ENCODE measurements at regions not wholly inside any gene's neighbourhood (a gene's known extent, or its start where the extent isn't known, plus 50 kb on each side); places are given as distances from the start of the nearest gene placed in this dataset.
"Not testable (repeated sequence)": the region's sequence is repeated elsewhere in the genome, so short reads cannot be mapped to it uniquely, and the experiment has no call there.

GRCh38 chr12:72869024-72869423 is 596.9 kb downstream of the TRHDE start:
- DNase-seq = no peak

GRCh38 chr12:72872238-72872887 is 600.2 kb downstream of the TRHDE start:
- peak in 1 of 2 experiments; percentile 15 for DNase-seq

GRCh38 chr12:72872996-72873395 is 600.8 kb downstream of the TRHDE start:
- DNase-seq = no peak

- no peak for DNase-seq
These were observed 603.9 kb downstream of the TRHDE start for GRCh38 chr12:72876092-72876491.

- DNase-seq = no peak
These were observed 616.5 kb downstream of the TRHDE start for GRCh38 chr12:72888693-72889092.

GRCh38 chr12:72889791-72890190 is 617.6 kb downstream of the TRHDE start:
- peak in 1 of 2 experiments; percentile 6 for DNase-seq

- DNase-seq = peak; percentile 35 to 38
These were observed 629.5 kb downstream of the TRHDE start for GRCh38 chr12:72901685-72902084.

- no peak for DNase-seq
These were observed 653.5 kb downstream of the TRHDE start for GRCh38 chr12:72925716-72926115.

- DNase-seq = not testable (repeated sequence)
These were observed 659.7 kb downstream of the TRHDE start for GRCh38 chr12:72931838-72932237.

GRCh38 chr12:72937486-72937885 is 665.3 kb downstream of the TRHDE start:
- no peak for DNase-seq

- DNase-seq = no peak
These were observed 685.3 kb downstream of the TRHDE start for GRCh38 chr12:72957454-72957853.

- DNase-seq = no peak
These were observed 694.5 kb downstream of the TRHDE start for GRCh38 chr12:72966684-72967083.

- DNase-seq = no peak
These were observed 702.9 kb downstream of the TRHDE start for GRCh38 chr12:72974954-72975555.

- no peak for DNase-seq
These were observed 706.8 kb downstream of the TRHDE start for GRCh38 chr12:72978999-72979398.

- DNase-seq = no peak
These were observed 710.2 kb downstream of the TRHDE start for GRCh38 chr12:72982356-72982755.

GRCh38 chr12:72986963-72987362 is 714.8 kb downstream of the TRHDE start:
- DNase-seq = no peak

- DNase-seq = no peak
These were observed 717.3 kb downstream of the TRHDE start for GRCh38 chr12:72989458-72989947.

GRCh38 chr12:72995029-72995428 is 722.9 kb downstream of the TRHDE start:
- DNase-seq = not testable (repeated sequence)

GRCh38 chr12:72995616-72996015 is 723.4 kb downstream of the TRHDE start:
- DNase-seq = no peak

GRCh38 chr12:73001806-73002205 is 729.6 kb downstream of the TRHDE start:
- not testable (repeated sequence) for DNase-seq

- not testable (repeated sequence) for DNase-seq
These were observed 730.3 kb downstream of the TRHDE start for GRCh38 chr12:73002504-73002903.

GRCh38 chr12:73009138-73009834 is 737.1 kb downstream of the TRHDE start:
- DNase-seq = not testable (repeated sequence)

- DNase-seq = no peak
These were observed 745.8 kb downstream of the TRHDE start for GRCh38 chr12:73017981-73018380.

- no peak for DNase-seq
These were observed 781.7 kb downstream of the TRHDE start for GRCh38 chr12:73053893-73054292.

Measured in NCI-H1930 (cell line).